GM10248 (cell line): ENCODE measurements at regions not wholly inside any gene's neighbourhood (a gene's known extent, or its start where the extent isn't known, plus 50 kb on each side); places are given as distances from the start of the nearest gene placed in this dataset.

Experiments used
- CTCF ChIA-PET: fragments of 300-600 bp; sonication (Branson Sonifier 250); formaldehyde crosslinking; extraction: SDS; loops from one replicate; lab custom pipeline; 2021; ENCODE audit warnings: antibody characterized with exemption; lab: Yijun Ruan, JAX
- POLR2A ChIA-PET: fragments of 350-650 bp; sonication (Branson Sonifier 250); formaldehyde crosslinking; extraction: SDS; loops from one replicate; lab custom pipeline; 2020; ENCODE audit warnings: antibody characterized with exemption; lab: Yijun Ruan, JAX
- DNase-seq: peaks from one replicate; pipeline ENCODE4 v3.0.0; 2012; ENCODE audit errors: extremely low spot score
- CTCF ChIP-seq: IDR thresholded peaks from 2 replicates; pipeline ENCODE4 v1.5.1; 2012; ENCODE audit warnings: mild to moderate bottlenecking, low read depth; ENCODE audit errors: extremely low read depth, missing control alignments, control extremely low read depth

- ChIA-PET POLR2A (no interaction called here), CTCF (interaction anchor here (0.7 to 1.1 kb wide), 3 partner anchors 19 to 634 kb away, joined by 3 read pairs; no protein-coding TSS in a partner anchor)
- TF ChIP-seq CTCF = no peak
- DNase-seq = no peak
Measured at GRCh38 chr3:59264366-59264765, 214.5 kb upstream of the CFAP20DC start.

GRCh38 chr3:59263152-59263551, 213.3 kb upstream of the CFAP20DC start:
- POLR2A ChIA-PET = no interaction called here
- CTCF ChIA-PET = interaction anchor here (1.1 kb wide), 1 partner anchor 39 kb away, joined by 3 read pairs; no protein-coding TSS in a partner anchor
- no peak for DNase-seq
- TF ChIP-seq CTCF = no peak

- POLR2A ChIA-PET = no interaction called here
- CTCF ChIA-PET = no interaction called here
- DNase-seq = peak; percentile 22
- no peak for TF ChIP-seq CTCF
Measured at GRCh38 chr3:59262076-59262498, 212.3 kb upstream of the CFAP20DC start.

- ChIA-PET POLR2A (no interaction called here), CTCF (interaction anchor here (0.9 kb wide), 1 partner anchor 8 kb away, joined by 3 read pairs; no protein-coding TSS in a partner anchor)
- TF ChIP-seq CTCF = no peak
- no peak for DNase-seq
Measured at GRCh38 chr3:59261009-59261408, 211.2 kb upstream of the CFAP20DC start.

- no peak for TF ChIP-seq CTCF
- no peak for DNase-seq
- POLR2A ChIA-PET = no interaction called here
- CTCF ChIA-PET = interaction anchor here (1.3 kb wide), 1 partner anchor 14 kb away, joined by 3 read pairs; no protein-coding TSS in a partner anchor
Measured at GRCh38 chr3:59258550-59259260, 208.9 kb upstream of the CFAP20DC start.

GRCh38 chr3:59257506-59257905, 207.7 kb upstream of the CFAP20DC start:
- TF ChIP-seq CTCF = no peak
- POLR2A ChIA-PET = no interaction called here
- CTCF ChIA-PET = interaction anchor here (0.9 kb wide), 1 partner anchor 13 kb away, joined by 3 read pairs; no protein-coding TSS in a partner anchor
- DNase-seq = no peak
